Esophagus mucosa (tissue), 1 donor: ENCODE measurements at regions not wholly inside any gene's neighbourhood (a gene's known extent, or its start where the extent isn't known, plus 50 kb on each side); places are given as distances from the start of the nearest gene placed in this dataset.
A peak's percentile ranks its signal among the peaks of the same experiment; 100 is the strongest.
"Not testable (repeated sequence)": the region's sequence is repeated elsewhere in the genome, so short reads cannot be mapped to it uniquely, and the experiment has no call there.

Source experiments
- ATAC-seq: fragments of 200-7000 bp; cut with Tn5 transposase; one replicate; pipeline ENCODE4 v1.9.1; 2020
- donor health status: DM: yes; HTN: yes; CAD: no.

DNA sequence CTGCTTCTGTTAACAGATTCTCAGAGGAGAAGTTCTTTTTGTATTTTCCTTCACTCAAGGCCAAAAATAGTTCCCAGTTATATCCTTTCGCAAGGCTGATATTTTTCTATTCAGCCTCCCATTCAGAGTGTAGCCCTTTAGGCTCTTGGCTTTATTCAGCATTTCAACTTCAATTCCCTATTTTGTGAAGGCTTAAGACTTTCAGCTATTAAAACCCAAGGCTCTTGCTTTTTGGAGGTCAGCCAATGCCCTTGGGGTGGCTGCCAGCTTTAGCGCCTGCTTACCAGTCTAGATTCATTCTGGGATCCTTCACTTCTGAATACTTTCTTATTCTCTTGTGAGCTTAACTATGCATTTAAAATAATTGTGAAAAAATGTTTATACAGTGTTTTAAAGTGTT, 57.3 kb upstream of the ADGRA3 start:
- ATAC-seq = no peak

DNA sequence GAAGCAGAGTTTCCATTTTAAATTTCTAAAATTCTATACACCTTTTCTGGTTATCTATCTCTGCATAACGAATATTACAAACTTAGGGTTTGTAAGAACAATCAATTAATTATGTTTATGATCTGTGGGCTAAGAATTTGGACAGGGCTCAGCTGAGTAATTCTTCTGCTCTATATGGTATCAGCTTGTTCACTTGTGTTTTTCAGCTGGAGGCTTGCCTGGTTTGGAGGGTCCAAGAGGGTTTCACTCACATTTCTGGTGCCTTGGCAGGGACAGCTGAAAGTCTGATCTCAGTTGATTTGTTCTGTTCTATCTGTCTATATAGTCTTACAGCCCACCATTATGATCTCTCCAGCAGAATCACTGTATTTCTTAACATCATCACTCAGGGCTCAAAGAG, 57.8 kb upstream of the ADGRA3 start:
- no peak for ATAC-seq

DNA sequence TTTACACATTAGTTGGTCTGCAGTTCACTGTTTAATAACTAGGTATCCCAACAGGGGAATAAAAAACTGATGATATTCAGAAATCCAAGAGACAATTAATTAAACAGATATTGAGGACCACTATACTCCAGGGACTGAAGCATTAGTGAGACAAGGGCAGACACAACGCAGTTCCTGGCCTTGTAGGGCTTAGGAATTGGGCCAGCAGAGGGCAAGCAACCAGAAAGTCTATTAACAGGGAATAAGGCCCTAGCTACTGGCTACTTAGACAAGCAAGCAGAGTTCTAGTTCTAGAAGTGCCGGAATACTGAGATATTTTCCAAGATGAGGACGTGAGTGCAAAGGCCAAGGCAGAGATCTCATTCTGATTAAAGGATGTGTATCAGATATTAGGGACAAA, 58.6 kb upstream of the ADGRA3 start:
- ATAC-seq = no peak

DNA sequence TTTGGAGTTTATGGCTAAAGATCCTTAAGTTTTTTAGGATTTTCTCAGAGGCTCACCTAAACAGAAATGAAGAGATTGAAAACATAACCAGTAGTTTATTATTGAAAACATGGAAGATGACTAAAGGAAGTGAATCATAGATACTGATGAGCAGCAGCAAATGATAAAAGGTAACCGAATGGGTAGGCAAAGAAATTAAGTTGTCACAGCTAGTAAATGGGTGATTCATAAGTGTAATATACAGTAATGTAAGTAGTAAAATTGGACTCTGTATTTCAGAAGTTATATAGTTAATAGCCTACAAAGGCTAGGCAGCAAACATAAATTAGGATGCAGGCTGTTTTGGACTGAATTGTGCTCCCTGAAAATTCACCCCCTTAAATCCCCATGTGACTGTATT, 59.0 kb upstream of the ADGRA3 start:
- ATAC-seq = no peak

DNA sequence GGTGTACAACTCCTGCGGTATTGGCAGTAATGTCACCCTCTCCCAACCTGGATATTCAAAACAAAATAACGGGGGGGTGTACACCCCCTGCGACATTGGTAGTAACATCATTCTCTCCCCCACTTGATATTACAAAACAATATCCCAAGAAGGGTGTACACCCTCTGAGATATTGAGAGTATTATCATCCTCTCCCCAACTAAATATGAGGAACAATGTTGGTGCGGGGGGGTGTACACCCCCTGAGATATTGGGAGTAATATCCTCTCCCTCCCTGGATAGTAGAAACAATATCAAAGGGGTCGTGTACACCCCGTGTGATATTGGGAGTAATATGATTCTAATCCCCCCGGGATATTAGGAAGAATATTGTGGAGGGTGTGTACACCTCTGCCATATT, 71.4 kb upstream of the ADGRA3 start:
- ATAC-seq = no peak

DNA sequence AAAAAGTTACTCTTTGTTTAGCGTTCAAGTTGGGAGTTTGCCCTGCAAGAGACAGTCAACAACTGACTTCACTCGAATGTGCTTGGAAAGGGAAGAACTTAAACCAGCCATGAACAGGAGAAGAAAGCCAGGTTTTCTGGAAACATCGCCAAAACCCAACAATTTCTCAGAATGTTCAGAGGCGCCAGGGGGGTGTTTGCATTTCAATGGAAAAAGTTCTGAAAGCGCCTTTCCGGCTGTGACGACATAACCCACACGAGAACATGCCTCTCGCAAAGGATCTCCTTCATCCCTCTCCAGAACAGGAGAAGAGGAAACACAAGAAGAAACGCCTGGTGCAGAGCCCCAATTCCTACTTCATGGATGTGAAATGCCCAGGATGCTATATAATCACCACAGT, 78.1 kb upstream of the ADGRA3 start:
- no peak for ATAC-seq

DNA sequence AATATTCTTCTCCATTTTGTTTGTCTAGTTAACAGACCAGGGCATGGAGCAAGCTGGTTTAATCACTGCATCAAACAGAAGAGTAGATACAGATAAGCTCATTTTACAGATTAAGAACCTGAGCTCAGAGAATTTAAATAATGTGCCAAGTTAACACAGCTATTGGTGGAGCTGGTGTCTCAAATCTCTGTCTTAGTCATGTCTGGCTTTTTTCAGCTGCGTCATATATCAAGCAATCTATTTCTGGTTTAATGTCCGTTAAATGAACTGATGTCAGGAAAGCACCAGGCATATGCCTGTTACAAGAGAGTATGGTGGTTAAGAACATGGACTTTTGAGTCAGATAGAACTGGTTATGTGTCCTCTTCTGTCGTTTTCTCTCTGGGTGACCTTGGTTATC, 79.8 kb upstream of the ADGRA3 start:
- no peak for ATAC-seq

DNA sequence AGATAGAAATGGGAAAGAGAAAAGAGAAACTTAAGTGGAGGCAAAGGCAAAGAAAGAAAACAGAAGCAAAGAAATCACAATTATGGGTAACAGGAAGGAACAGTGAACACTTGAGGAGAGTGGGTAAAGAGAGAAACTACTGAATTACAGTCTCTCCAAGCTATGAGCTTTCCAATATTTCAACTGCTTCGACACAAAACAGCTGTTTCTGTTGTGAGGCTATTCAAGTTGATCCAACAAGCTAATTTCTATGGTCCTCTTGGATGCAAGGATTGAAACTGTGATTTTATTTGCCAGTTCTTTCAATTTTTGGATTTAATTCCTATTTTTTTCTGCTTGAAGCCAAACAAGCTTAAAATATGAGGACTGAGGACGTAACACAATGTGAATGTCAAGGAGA, 80.5 kb upstream of the ADGRA3 start:
- no peak for ATAC-seq

DNA sequence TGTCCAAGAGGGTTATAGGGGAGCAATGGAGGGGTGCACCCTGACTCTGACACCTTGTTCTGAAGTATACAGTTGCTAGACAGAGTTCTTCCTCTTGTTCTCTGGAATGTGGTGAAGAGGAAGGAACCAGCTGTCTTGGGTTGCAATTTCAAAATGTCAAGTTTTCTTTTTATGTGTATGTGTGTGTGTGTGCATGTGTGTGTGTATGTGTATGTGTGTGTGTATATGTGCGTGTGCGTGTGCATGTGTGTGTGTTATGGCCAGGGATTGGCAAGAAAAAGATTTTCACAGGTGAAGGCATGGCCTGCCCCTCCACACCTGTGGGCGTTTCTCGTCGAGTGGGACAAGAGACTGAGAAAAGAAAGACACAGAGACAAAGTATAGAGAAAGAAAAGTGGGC, 81.6 kb upstream of the ADGRA3 start:
- ATAC-seq = no peak

DNA sequence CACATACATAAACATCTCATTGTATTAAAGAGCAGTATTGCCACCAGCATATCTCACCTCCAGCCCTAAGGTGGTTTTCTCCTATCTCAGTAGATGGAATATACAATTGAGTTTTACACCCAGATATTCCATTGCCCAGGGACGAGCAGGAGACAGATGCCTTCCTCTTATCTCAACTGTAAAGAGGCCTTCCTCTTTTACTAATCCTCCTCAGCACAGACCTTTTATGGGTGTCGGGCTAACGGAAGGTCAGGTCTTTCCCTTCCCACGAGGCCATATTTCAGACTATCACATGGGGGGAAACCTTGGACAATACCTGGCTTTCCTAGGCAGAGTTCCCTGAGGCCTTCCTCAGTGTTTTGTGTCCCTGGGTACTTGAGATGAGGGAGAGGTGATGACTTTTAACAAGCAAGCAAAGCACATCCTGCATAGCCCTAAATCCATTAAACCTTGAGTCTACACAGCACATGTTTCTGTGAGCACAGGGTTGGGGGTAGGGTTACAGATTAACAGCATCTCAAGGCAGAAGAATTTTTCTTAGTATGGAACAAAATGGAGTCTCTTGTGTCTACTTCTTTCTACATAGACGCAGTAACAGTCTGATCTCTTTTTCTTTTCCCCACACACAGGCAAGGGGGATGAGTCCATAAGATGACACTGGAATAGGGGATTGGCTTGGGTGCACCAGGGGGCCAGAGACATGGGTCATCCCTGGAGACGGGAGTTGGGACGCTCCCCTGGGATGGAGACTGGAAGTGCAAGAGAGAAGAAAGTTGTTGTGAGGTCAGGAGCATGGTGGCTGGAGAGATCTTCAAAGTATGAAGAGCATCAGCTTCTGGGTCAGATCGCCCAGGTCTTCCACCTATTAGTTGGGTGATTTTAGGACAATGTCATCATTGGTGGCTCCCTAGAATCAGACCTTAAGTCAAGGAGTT, 82.5 kb upstream of the ADGRA3 start:
- ATAC-seq = not testable (repeated sequence)

DNA sequence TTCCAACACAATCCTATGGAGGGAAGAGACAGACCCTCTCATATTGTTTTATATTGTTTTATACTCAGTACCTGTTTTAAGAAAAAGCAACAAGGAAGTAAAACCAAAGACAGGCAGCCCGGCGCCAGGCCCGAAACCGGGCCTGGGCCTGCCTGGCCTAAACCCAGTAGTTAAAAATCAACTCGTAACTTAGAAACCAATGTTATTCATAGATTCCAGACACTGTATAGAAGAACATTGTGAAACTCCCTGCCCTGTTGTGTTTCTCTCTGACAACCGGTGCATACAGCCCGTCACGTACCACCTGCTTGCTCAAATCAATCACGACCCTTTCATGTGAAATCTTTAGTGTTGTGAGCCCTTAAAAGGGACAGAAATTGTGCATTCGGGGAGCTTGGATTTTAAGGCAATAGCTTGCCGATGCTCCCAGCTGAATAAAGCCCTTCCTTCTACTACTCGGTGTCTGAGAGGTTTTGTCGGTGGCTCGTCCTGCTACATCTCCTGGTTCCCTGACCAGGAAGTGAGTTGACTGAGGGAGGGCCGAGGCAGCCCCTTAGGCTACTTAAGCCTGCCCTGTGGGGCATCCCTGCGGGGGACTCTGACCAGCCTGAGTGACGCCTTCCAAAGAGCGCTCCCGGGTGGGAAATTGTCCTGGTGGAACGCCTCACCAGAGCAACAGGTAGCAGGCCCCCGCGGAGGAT, 83.5 kb upstream of the ADGRA3 start:
- not testable (repeated sequence) for ATAC-seq

DNA sequence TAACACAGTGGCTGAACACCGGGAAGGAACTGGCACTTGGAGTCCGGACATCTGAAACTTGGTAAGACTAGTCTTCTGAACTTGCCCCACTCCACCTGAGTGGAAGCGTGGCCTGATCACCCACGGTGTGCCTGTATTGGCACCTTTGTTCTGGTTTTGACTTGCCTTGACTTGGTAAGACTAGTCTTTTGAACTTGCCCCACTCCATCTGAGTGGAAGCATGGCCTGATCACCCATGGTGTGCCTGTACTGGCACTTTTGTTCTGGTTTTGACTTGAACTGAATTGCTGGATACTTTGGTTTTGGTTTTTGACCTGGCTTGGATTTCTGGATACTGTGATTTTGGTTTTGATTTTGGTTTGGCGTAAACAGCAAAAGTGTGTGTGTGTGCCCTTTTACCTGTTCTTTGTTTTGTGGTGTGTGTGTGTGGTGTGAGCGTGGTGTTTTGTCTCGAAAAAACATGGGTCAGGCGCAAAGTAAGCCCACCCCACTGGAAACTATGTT, 84.1 kb upstream of the ADGRA3 start:
- ATAC-seq = not testable (repeated sequence)

DNA sequence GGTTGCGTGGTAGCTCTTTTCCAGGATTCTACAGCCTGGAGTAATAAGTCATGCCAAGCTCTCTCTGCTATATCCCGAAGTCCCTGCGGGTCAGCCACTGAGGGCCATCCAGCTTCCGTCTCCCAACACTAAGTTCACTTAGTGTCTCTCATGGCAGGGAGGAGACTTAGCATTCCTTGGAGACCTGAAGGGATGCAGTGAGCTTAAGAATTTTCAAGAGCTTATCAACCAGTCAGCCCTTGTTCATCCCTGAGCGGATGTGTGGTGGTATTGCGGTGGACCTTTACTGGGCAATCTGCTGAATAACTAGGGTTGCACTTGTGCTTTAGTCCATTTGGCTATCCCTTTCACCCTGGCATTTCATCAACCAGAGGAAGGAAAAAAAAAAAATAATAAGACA, 85.8 kb upstream of the ADGRA3 start:
- ATAC-seq = not testable (repeated sequence)

DNA sequence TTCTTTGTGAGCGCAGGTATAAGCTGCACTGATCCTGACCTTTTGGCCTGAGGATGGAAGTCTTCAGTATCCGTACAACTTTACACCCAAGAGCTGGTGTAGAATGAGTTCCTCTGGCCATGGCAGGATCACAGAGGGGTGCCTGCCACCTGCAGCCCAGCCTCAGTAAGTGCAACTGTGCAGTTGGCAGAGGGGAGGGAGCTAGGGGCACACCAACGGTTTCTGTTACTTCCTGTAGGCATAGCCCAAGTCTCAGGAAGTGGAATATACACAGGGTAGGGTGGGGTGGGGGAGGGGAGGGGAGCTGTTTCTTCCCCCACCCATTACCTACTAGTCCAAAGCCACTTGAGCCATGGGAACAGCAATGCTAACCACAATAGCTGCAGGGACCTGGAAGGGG, 85.4 kb upstream of the GBA3 start:
- ATAC-seq = peak; percentile 75

DNA sequence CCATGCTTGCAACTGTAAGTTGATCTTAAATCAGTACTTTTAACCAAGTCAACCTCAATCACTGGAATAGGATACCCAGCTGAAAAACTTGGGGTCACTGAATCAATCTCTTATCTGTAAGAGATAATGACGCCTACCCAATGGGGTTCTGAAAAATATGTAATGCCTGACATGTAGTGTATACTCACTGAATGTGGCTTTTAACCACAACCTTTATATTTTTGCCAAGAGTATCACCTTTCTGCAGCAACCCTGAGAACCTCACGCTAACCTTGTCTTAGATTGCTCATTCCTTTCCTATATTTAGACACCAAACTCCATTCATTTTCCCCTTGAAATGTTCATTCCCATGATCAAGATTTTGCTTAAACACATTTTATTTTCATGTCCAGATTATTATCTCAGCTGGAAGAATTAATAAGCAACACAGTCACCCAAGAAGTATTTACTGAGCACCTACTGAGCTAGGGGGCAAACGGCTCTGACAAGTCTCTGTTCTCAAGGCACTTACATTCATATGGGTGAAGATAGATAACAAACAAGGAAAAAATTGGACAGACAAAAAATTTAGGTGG, 82.7 kb upstream of the GBA3 start:
- ATAC-seq = not testable (repeated sequence)

DNA sequence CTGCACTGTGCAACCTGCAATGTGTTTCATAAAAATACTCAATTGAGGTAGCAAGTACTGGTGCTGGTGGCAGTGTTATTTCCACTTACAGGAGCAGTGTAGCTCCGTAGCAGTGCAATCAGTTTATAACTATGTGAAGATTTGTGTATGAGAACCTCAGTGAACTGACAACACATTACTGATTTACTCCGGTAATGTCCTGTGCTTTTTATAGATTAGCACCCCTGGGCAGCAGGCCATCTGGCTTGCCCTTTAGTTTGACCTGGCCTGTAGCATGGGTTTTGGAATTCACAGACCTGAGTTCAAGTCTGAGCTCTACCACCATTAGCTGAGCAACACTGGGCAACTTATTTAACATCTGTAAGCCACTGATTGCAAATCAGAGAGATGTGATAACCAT, 78.6 kb upstream of the GBA3 start:
- no peak for ATAC-seq

DNA sequence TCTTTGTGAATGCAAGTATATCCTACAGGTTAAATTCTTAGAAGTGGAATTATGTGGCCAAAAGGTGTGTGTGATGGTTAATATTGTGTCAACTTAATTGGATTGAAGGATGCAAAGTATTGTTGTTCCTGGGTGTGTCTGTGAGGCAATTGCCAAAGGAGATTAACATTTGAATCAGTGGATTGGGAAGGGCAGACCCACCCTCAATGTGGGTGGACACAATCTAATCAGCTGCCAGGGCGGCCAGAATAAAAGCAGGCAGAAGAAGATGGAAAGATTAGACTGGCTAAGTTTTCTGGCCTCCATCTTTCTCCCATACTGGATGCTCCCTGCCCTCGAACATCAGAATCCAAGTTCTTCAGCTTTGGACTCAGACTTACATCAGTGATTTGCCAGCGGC, 76.2 kb upstream of the GBA3 start:
- no peak for ATAC-seq

DNA sequence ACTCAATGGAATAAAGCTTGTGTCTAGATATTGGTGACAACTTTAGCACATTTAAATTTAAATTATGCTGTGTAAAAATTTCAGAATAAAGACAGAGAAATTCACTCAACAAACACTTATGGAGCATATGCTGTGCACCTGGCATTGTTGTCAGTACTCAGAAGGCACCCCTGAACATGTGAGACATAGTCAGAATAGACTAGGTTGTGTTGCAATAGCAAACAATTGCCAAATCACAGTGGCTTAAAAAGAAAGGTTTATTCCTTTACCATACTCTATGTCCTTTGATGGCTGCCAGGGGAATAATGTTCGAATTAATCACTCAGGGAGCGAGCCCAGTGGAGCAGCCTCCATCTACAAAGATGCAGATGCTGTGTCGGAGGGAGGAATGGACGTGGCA, 72.6 kb upstream of the GBA3 start:
- ATAC-seq = peak; percentile 65

DNA sequence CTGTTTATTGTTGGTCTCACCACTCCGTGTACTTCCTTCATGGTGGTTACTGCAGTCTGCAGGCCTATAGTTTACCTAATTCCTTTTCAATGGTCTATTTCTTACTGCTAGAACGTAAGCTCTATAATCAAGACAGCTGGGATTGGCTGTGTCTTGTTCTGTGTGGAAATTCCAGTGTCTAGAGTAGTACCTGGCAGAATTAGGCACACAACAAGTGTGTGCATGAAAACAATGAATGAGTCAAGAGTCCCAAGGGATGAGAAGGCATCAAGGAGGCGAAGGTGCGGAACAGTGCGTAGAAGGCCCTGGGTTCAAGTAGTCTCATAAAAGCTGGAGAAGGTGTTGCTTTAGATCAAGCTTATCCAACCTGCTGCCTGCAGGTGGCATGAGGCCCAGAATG, 70.8 kb upstream of the GBA3 start:
- ATAC-seq = peak; percentile 51

DNA sequence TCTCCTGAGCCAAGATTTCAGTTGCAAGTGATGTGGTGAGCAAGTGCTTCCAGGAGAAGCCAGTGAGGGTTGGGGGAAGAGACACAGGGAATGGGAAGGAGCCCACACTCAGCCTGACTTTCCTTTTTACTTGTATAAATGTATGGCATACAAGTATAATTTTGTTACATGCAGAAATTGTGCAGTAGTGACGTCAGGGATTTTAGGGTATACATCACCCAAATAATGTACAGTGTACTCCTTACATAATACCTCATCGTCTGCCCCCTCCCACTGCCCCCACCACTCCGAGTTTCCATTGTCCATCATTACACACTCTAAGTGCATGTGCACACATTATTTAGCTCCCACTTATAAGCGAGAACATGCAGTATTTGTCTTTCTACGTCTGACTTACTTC, 68.7 kb upstream of the GBA3 start:
- ATAC-seq = not testable (repeated sequence)

DNA sequence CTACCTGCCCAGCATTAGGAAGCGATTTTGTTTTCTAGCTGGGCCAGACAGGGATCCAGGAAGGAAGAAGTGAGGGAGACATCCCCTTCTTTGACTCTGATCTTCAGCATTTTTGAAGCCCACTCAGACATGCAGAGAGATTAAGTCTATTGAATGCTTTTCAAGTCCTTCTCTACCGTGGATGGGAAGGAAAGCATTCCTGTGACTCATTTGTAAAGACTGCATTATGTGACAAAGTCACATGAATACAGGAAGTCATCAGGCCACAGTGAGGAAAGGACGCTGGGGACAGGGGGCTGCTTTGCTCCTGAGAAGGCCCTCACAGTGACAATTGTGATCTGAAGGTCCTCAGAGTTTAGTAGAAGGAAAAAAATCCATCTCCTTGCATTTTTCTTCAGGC, 67.4 kb upstream of the GBA3 start:
- ATAC-seq = no peak

DNA sequence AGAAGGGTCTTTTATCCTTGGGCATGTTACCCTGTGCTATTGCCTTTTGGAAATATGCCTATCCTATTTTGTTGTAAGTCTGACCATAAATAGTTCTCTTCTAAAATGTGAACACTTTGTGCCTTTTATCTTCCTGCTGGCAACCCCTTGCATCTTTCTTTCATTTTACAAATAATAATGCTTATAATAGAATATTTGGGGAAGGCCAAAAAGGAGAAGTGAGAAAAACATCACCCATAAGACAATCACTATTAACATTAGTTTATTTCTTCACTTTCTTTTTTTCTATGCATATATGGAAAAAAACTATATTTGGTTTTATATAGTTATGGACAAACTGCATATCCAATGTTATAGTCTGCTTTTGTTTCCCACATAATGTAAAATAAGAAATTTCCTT, 64.9 kb upstream of the GBA3 start:
- not testable (repeated sequence) for ATAC-seq

DNA sequence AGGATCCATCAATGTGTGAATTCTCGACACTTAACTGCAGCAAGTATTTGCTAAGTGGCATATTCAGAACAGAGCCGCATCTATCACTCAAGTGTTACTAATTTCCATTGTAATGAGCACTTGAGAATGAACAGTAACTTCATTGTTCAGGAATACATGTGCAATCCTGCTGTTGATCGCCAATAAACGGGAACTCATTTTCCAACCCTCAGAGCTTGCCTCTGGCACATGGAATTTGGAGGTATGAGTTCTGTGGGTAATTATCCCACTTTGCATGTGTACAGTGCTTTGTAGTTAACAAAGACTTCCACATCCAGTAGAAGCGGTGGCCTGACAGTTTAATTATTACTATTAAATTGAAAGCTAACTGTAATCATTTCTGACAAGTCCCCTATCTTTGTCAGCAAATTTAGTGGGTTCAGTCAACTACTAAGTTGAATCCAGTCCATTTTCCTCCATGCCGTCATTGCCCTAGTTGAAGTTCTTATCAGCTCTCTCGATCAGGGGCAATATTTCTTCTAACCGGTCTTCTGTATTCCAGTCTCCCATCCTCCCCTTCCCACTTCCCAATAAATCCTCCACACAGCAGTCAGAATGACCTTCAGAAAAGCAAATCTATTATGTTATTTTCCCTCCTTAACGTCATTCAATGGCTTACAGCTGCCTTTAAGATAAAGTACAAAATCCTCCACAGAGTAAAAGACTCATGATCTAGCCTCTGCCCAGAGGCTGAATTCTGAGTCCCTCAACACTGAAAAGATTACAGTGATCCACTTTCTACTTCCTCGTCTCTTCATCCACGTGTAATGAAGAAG, 62.4 kb upstream of the GBA3 start:
- ATAC-seq = not testable (repeated sequence)
